PC-9 (cell line): ENCODE measurements at regions not wholly inside any gene's neighbourhood (a gene's known extent, or its start where the extent isn't known, plus 50 kb on each side); places are given as distances from the start of the nearest gene placed in this dataset.

Experiments used
- BruUV-seq: library from RNA; stranded (reverse); fragments of 400-500 nt; replicated peaks from 2 replicates; lab custom pipeline; 2021; lab: Mats Ljungman, UMichigan
- CTCF ChIA-PET: fragments of 300-600 bp; sonication (Branson Sonifier 250); formaldehyde crosslinking; loops from one replicate; lab custom pipeline; 2022; ENCODE audit warnings: antibody characterized with exemption; lab: Charles Lee
- POLR2A ChIA-PET: fragments of 300-600 bp; sonication (Branson Sonifier 250); formaldehyde crosslinking; loops from one replicate; lab custom pipeline; 2022; ENCODE audit warnings: antibody characterized with exemption; ENCODE audit not compliant: unreplicated experiment; lab: Charles Lee
- DNase-seq, 2 experiments: peaks; one replicate each; pipeline versions ENCODE4 v3.0.0 to v3.0.0-alpha.2; 2015 to 2022; ENCODE audit warnings: mixed read lengths in 1 of 2
- H2AFZ ChIP-seq: fragments of 200-600 bp; sonication (generic); 2 replicates; pipeline ENCODE4 v1.8.1; 2017; ENCODE audit warnings: antibody characterized with exemption
- H3F3A ChIP-seq: fragments of 200-600 bp; sonication (generic); 2 replicates; pipeline ENCODE4 v1.8.1; 2017; ENCODE audit warnings: antibody characterized with exemption, mild to moderate bottlenecking, low read depth; ENCODE audit not compliant: insufficient read depth
- H3K27ac ChIP-seq: fragments of 200-600 bp; sonication (generic); 2 replicates; pipeline ENCODE4 v1.6.1; 2016; ENCODE audit warnings: mixed run types
- H3K27me3 ChIP-seq: fragments of 200-600 bp; sonication (generic); 2 replicates; pipeline ENCODE4 v1.6.1; 2016; ENCODE audit warnings: low read depth, mixed run types; ENCODE audit not compliant: insufficient read depth
- H3K36me3 ChIP-seq: fragments of 200-600 bp; sonication (generic); 2 replicates; pipeline ENCODE4 v1.6.1; 2016; ENCODE audit warnings: low read depth, mixed run types
- H3K4me1 ChIP-seq: fragments of 200-600 bp; sonication (generic); replicated peaks from 2 replicates; pipeline ENCODE4 v1.6.1; 2016; ENCODE audit warnings: mixed run types; ENCODE audit not compliant: insufficient read depth
- H3K4me2 ChIP-seq: fragments of 200-600 bp; sonication (generic); 2 replicates; pipeline ENCODE4 v1.6.1; 2017; ENCODE audit warnings: mixed run types
- H3K4me3 ChIP-seq: fragments of 200-600 bp; sonication (generic); 2 replicates; pipeline ENCODE4 v1.6.1; 2016; ENCODE audit warnings: mixed run types
- H3K79me2 ChIP-seq: fragments of 200-600 bp; sonication (generic); 2 replicates; pipeline ENCODE4 v1.6.1; 2017; ENCODE audit warnings: low read depth, mixed run types
- H3K9me2 ChIP-seq: fragments of 200-600 bp; sonication (generic); 2 replicates; pipeline ENCODE4 v1.8.1; 2017; ENCODE audit warnings: mild to moderate bottlenecking; ENCODE audit not compliant: insufficient read depth
- H3K9me3 ChIP-seq: fragments of 200-600 bp; sonication (generic); 2 replicates; pipeline ENCODE4 v1.8.1; 2016; ENCODE audit warnings: low read depth; ENCODE audit not compliant: insufficient read depth
- H4K20me1 ChIP-seq: fragments of 200-600 bp; sonication (generic); 2 replicates; pipeline ENCODE4 v1.8.1; 2017; ENCODE audit not compliant: insufficient read depth
- CTCF ChIP-seq: fragments of 200-600 bp; sonication (generic); conservative IDR thresholded peaks from 2 replicates; pipeline ENCODE4 v1.6.1; 2017; ENCODE audit warnings: mixed run types, antibody characterized with exemption, mild to moderate bottlenecking, moderate library complexity
- EZH2 ChIP-seq: fragments of 200-600 bp; sonication (generic); IDR thresholded peaks from 2 replicates; pipeline ENCODE4 v1.8.0; 2017; ENCODE audit warnings: antibody characterized with exemption, low read depth
- intact Hi-C: fragments of 100-400 bp; cut with micrococcal nuclease; formaldehyde crosslinking; loops from one replicate; pipeline ENCODE4 v1.10.0; 2022; ENCODE audit not compliant: unreplicated experiment

- Histone ChIP-seq H3K4me2 (no peak overlapping the region), H4K20me1 (no peaks in the 10 kb centered on the region), H3K27me3 (no peaks in the 10 kb centered on the region), H3K4me3 (no peak overlapping the region), H3K27ac (no peak overlapping the region), H3K79me2 (no peaks in the 10 kb centered on the region), H2AFZ (no peak overlapping the region), H3K9me2 (peaks cover 5% of the 10 kb centered on the region), H3K9me3 (no peaks in the 10 kb centered on the region; the same call in 1 of the 2 replicates), H3F3A (no peaks in the 10 kb centered on the region), H3K4me1 (no peaks in the 10 kb centered on the region), H3K36me3 (no peaks in the 10 kb centered on the region)
- no peak for TF ChIP-seq EZH2
- POLR2A ChIA-PET, result no interaction called here
- intact Hi-C loops, result no loop called here
- DNase-seq, result peak in 1 of 2 experiments; percentile 51
- CTCF ChIA-PET, result interaction anchor here (0.6 kb wide), 1 partner anchor 45 kb away, joined by 3 read pairs; no protein-coding TSS in a partner anchor
- BruUV-seq, result no TSS peak
Measured at GRCh38 chr12:17062267-17063036, 456.5 kb upstream of the LMO3 start.

GRCh38 chr12:17060260-17060659, 454.3 kb upstream of the LMO3 start:
- H3K9me3 ChIP-seq, result no peaks in the 10 kb centered on the region; the same call in 1 of the 2 replicates
- ChIA-PET POLR2A (no interaction called here), CTCF (no interaction called here)
- H3K9me2 ChIP-seq, result peaks cover 5% of the 10 kb centered on the region
- no peaks in the 10 kb centered on the region for H3F3A ChIP-seq
- no peak overlapping the region for H3K4me2 ChIP-seq
- no peaks in the 10 kb centered on the region for H3K36me3 ChIP-seq
- no peaks in the 10 kb centered on the region for H3K27me3 ChIP-seq
- no peak overlapping the region for H3K27ac ChIP-seq
- H3K4me1 ChIP-seq, result no peaks in the 10 kb centered on the region
- no TSS peak for BruUV-seq
- H2AFZ ChIP-seq, result no peak overlapping the region
- DNase-seq, result peak in 1 of 2 experiments; percentile 12
- H4K20me1 ChIP-seq, result no peaks in the 10 kb centered on the region
- no peak overlapping the region for H3K4me3 ChIP-seq
- TF ChIP-seq CTCF (no peak), EZH2 (no peak)
- intact Hi-C loops, result no loop called here
- no peaks in the 10 kb centered on the region for H3K79me2 ChIP-seq

- H3K9me3 ChIP-seq, result no peaks in the 10 kb centered on the region; the same call in 1 of the 2 replicates
- ChIA-PET CTCF (interaction anchor here (0.6 kb wide), 1 partner anchor 20 kb away, joined by 3 read pairs; no protein-coding TSS in a partner anchor), POLR2A (no interaction called here)
- no peaks in the 10 kb centered on the region for H3K4me1 ChIP-seq
- peaks cover 5% of the 10 kb centered on the region; the same call in 1 of the 2 replicates for H3K9me2 ChIP-seq
- no peak for DNase-seq
- no peaks in the 10 kb centered on the region for H3K27me3 ChIP-seq
- intact Hi-C loops, result no loop called here
- H3K4me2 ChIP-seq, result no peak overlapping the region
- H3K4me3 ChIP-seq, result no peak overlapping the region
- BruUV-seq, result no TSS peak
- TF ChIP-seq CTCF (no peak), EZH2 (no peak)
- H3K79me2 ChIP-seq, result no peaks in the 10 kb centered on the region
- H2AFZ ChIP-seq, result no peak overlapping the region
- H3F3A ChIP-seq, result no peaks in the 10 kb centered on the region
- no peaks in the 10 kb centered on the region for H4K20me1 ChIP-seq
- no peaks in the 10 kb centered on the region for H3K36me3 ChIP-seq
- H3K27ac ChIP-seq, result no peak overlapping the region
Measured at GRCh38 chr12:17056546-17056945, 450.6 kb upstream of the LMO3 start.
